SJCRH30 (cell line): ENCODE measurements at regions not wholly inside any gene's neighbourhood (a gene's known extent, or its start where the extent isn't known, plus 50 kb on each side); places are given as distances from the start of the nearest gene placed in this dataset.
"Not testable (repeated sequence)": the region's sequence is repeated elsewhere in the genome, so short reads cannot be mapped to it uniquely, and the experiment has no call there.

Source experiments
- DNase-seq, 2 experiments: peaks; one replicate each; pipeline ENCODE4 v3.0.0-alpha.2; 2015 to 2020
- H3K27ac ChIP-seq: fragments of 250-450 bp; sonication (Bioruptor Pico); 2 replicates; pipeline ENCODE4 v1.5.1; 2020; ENCODE audit warnings: mild to moderate bottlenecking, moderate library complexity
- H3K27me3 ChIP-seq: fragments of 250-450 bp; sonication (Bioruptor Pico); 2 replicates; pipeline ENCODE4 v1.5.1; 2020; ENCODE audit warnings: mild to moderate bottlenecking, moderate library complexity
- H3K36me3 ChIP-seq: fragments of 250-450 bp; sonication (Bioruptor Pico); 2 replicates; pipeline ENCODE4 v1.5.1; 2020; ENCODE audit warnings: mild to moderate bottlenecking, moderate library complexity
- H3K4me1 ChIP-seq: fragments of 250-450 bp; sonication (Bioruptor Pico); 2 replicates; pipeline ENCODE4 v1.5.1; 2020; ENCODE audit warnings: mild to moderate bottlenecking, moderate library complexity
- H3K4me3 ChIP-seq: fragments of 250-450 bp; sonication (Bioruptor Pico); 2 replicates; pipeline ENCODE4 v1.5.1; 2020; ENCODE audit warnings: mild to moderate bottlenecking, moderate library complexity
- H3K9me3 ChIP-seq: fragments of 250-450 bp; sonication (Bioruptor Pico); replicated peaks from 2 replicates; pipeline ENCODE4 v1.5.1; 2020; ENCODE audit warnings: mild to moderate bottlenecking, moderate library complexity

- no peaks in the 10 kb centered on the region for H3K4me1 ChIP-seq
- H3K4me3 ChIP-seq, result no peak overlapping the region
- no peaks in the 10 kb centered on the region for H3K36me3 ChIP-seq
- H3K27me3 ChIP-seq, result no peaks in the 10 kb centered on the region
- no peak for DNase-seq
- no peak overlapping the region for H3K27ac ChIP-seq
- H3K9me3 ChIP-seq, result no peaks in the 10 kb centered on the region
Observed at GRCh38 chr10:60614363-60614762, 163.9 kb upstream of the CDK1 start.

GRCh38 chr10:60613434-60613833 is 164.8 kb upstream of the CDK1 start:
- Histone ChIP-seq H3K4me1 (no peaks in the 10 kb centered on the region), H3K27ac (no peak overlapping the region), H3K4me3 (no peak overlapping the region), H3K36me3 (no peaks in the 10 kb centered on the region), H3K9me3 (no peaks in the 10 kb centered on the region), H3K27me3 (no peaks in the 10 kb centered on the region)
- no peak for DNase-seq

GRCh38 chr10:60611291-60611747 is 167.0 kb upstream of the CDK1 start:
- no peak overlapping the region for H3K27ac ChIP-seq
- no peaks in the 10 kb centered on the region for H3K27me3 ChIP-seq
- H3K9me3 ChIP-seq, result no peaks in the 10 kb centered on the region
- H3K4me3 ChIP-seq, result no peak overlapping the region
- H3K4me1 ChIP-seq, result no peaks in the 10 kb centered on the region
- DNase-seq, result no peak
- no peaks in the 10 kb centered on the region for H3K36me3 ChIP-seq

GRCh38 chr10:60607372-60607771 is 170.9 kb upstream of the CDK1 start:
- no peak for DNase-seq
- H3K4me3 ChIP-seq, result no peak overlapping the region
- H3K4me1 ChIP-seq, result no peaks in the 10 kb centered on the region
- H3K27ac ChIP-seq, result no peak overlapping the region
- H3K27me3 ChIP-seq, result no peaks in the 10 kb centered on the region
- no peaks in the 10 kb centered on the region for H3K36me3 ChIP-seq
- no peaks in the 10 kb centered on the region for H3K9me3 ChIP-seq

- Histone ChIP-seq H3K9me3 (no peaks in the 10 kb centered on the region), H3K27me3 (no peaks in the 10 kb centered on the region), H3K27ac (no peak overlapping the region), H3K4me1 (no peaks in the 10 kb centered on the region), H3K4me3 (no peak overlapping the region), H3K36me3 (no peaks in the 10 kb centered on the region)
- DNase-seq, result no peak
Observed at GRCh38 chr10:60606343-60607080, 171.8 kb upstream of the CDK1 start.

GRCh38 chr10:60605476-60605875 is 172.8 kb upstream of the CDK1 start:
- H3K27ac ChIP-seq, result no peak overlapping the region
- H3K36me3 ChIP-seq, result no peaks in the 10 kb centered on the region
- no peak for DNase-seq
- no peaks in the 10 kb centered on the region for H3K4me1 ChIP-seq
- H3K4me3 ChIP-seq, result no peak overlapping the region
- no peaks in the 10 kb centered on the region for H3K9me3 ChIP-seq
- no peaks in the 10 kb centered on the region for H3K27me3 ChIP-seq

- H3K9me3 ChIP-seq, result no peaks in the 10 kb centered on the region
- no peak overlapping the region for H3K4me3 ChIP-seq
- no peaks in the 10 kb centered on the region for H3K4me1 ChIP-seq
- H3K27ac ChIP-seq, result no peak overlapping the region
- no peaks in the 10 kb centered on the region for H3K36me3 ChIP-seq
- DNase-seq, result no peak
- no peaks in the 10 kb centered on the region for H3K27me3 ChIP-seq
Observed at GRCh38 chr10:60604342-60604741, 173.9 kb upstream of the CDK1 start.

GRCh38 chr10:60597513-60597912 is 180.8 kb upstream of the CDK1 start:
- no peaks in the 10 kb centered on the region for H3K36me3 ChIP-seq
- no peak overlapping the region for H3K27ac ChIP-seq
- H3K4me1 ChIP-seq, result no peaks in the 10 kb centered on the region
- DNase-seq, result no peak
- H3K27me3 ChIP-seq, result no peaks in the 10 kb centered on the region
- H3K9me3 ChIP-seq, result no peaks in the 10 kb centered on the region
- no peak overlapping the region for H3K4me3 ChIP-seq

- H3K4me3 ChIP-seq, result no peak overlapping the region
- H3K27me3 ChIP-seq, result no peaks in the 10 kb centered on the region
- no peaks in the 10 kb centered on the region for H3K36me3 ChIP-seq
- no peaks in the 10 kb centered on the region for H3K4me1 ChIP-seq
- H3K27ac ChIP-seq, result no peak overlapping the region
- H3K9me3 ChIP-seq, result no peaks in the 10 kb centered on the region
- no peak for DNase-seq
Observed at GRCh38 chr10:60595852-60596251, 182.4 kb upstream of the CDK1 start.

GRCh38 chr10:60594476-60595051 is 183.7 kb upstream of the CDK1 start:
- no peaks in the 10 kb centered on the region for H3K4me1 ChIP-seq
- H3K27me3 ChIP-seq, result no peaks in the 10 kb centered on the region
- no peak overlapping the region for H3K4me3 ChIP-seq
- no peak for DNase-seq
- no peaks in the 10 kb centered on the region for H3K36me3 ChIP-seq
- no peaks in the 10 kb centered on the region for H3K9me3 ChIP-seq
- no peak overlapping the region for H3K27ac ChIP-seq

- H3K4me3 ChIP-seq, result no peak overlapping the region
- no peaks in the 10 kb centered on the region for H3K9me3 ChIP-seq
- H3K27ac ChIP-seq, result no peak overlapping the region
- no peaks in the 10 kb centered on the region for H3K4me1 ChIP-seq
- no peak for DNase-seq
- no peaks in the 10 kb centered on the region for H3K27me3 ChIP-seq
- no peaks in the 10 kb centered on the region for H3K36me3 ChIP-seq
Observed at GRCh38 chr10:60591119-60591518, 187.2 kb upstream of the CDK1 start.

- H3K9me3 ChIP-seq, result no peaks in the 10 kb centered on the region
- H3K27ac ChIP-seq, result no peak overlapping the region
- no peak overlapping the region for H3K4me3 ChIP-seq
- H3K4me1 ChIP-seq, result no peaks in the 10 kb centered on the region
- no peaks in the 10 kb centered on the region for H3K27me3 ChIP-seq
- no peak for DNase-seq
- no peaks in the 10 kb centered on the region for H3K36me3 ChIP-seq
Observed at GRCh38 chr10:60589376-60589775, 188.9 kb upstream of the CDK1 start.

GRCh38 chr10:60581782-60582181 is 192.1 kb upstream of the ANK3 start:
- not testable (repeated sequence) for H3K27ac ChIP-seq, DNase-seq, H3K27me3 ChIP-seq, H3K4me3 ChIP-seq, H3K4me1 ChIP-seq, H3K36me3 ChIP-seq, H3K9me3 ChIP-seq

GRCh38 chr10:60578217-60578616 is 188.5 kb upstream of the ANK3 start:
- Histone ChIP-seq H3K27ac (no peak overlapping the region), H3K4me1 (peaks cover 2% of the 10 kb centered on the region; the same call in 1 of the 2 replicates), H3K36me3 (no peaks in the 10 kb centered on the region), H3K4me3 (no peak overlapping the region), H3K9me3 (no peaks in the 10 kb centered on the region), H3K27me3 (no peaks in the 10 kb centered on the region)
- DNase-seq, result no peak

GRCh38 chr10:60576130-60577069 is 186.7 kb upstream of the ANK3 start:
- Histone ChIP-seq H3K36me3 (no peaks in the 10 kb centered on the region), H3K4me3 (no peak overlapping the region), H3K4me1 (peaks cover 2% of the 10 kb centered on the region; the same call in 1 of the 2 replicates), H3K9me3 (no peaks in the 10 kb centered on the region), H3K27ac (no peak overlapping the region), H3K27me3 (no peaks in the 10 kb centered on the region)
- no peak for DNase-seq
